ENCODE measurements at regions not wholly inside any gene's neighbourhood (a gene's known extent, or its start where the extent isn't known, plus 50 kb on each side); places are given as distances from the start of the nearest gene placed in this dataset.
"Not testable (repeated sequence)": the region's sequence is repeated elsewhere in the genome, so short reads cannot be mapped to it uniquely, and the experiment has no call there.

DNA sequence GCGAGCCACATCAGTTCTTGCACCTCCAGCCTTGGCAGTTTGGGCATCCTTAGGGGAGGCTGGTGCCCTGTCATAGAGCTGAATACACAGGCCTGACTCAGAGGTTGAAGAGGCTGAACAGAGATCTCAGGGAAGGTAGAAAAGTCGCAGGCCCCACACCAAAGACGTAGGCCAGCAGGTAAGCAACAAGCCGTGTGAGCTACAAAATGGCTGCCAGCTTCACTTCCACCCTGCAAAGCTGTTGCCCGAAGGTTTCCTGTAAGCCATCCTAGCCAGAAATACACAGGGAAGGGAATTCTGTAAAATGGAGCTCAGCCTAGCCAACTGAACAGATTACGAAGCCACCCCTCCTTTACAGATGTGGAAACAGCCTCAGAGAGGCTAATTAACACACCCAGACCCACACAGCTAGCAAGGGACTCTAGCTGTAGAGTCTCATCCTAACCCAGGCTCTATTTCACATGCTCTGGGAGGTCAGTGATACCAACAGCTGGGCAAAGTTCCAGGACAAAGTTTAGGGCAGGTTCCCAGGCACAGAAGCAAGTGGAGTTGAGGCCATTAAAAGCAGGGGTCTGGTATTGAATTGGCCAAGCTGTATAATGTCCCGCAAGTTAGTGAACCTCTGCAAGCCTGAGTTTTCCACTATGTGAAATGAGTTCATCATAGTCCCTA lies 66.3 kb upstream of the RASGRF1 start:
- no peak for DNase-seq (ENCODE audit: low read depth)

DNA sequence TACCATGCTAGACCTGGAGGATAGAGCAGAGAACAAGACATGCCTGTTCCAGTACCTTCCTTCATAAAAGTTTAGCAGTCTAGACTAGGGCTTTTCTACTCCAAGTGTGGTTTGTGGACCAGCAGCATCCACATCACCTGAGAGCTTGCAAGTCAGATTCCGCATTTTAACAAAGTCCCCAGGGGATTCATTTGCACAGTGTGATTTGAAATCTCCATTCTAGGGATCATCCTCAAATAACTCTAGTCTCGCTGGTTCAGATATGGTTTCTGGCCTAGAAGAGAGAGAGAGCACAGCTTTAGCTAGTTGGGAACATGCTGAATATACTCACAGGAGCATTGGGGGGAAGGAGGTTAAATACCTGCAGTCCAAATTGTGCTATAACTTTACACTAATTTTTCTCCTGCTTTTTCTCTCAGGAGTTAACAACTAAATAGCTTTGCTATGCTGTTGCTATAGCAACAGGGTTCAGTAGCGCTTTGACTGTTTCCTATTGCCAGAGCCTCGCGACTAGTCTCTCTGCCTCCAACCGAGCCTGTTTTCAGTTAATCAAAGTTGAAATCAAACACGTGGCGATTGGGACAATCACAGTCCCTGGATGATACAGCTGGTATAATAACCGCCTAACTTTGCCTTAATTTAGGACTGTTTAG lies 64.0 kb upstream of the RASGRF1 start:
- DNase-seq (ENCODE audit: low read depth), result no peak

DNA sequence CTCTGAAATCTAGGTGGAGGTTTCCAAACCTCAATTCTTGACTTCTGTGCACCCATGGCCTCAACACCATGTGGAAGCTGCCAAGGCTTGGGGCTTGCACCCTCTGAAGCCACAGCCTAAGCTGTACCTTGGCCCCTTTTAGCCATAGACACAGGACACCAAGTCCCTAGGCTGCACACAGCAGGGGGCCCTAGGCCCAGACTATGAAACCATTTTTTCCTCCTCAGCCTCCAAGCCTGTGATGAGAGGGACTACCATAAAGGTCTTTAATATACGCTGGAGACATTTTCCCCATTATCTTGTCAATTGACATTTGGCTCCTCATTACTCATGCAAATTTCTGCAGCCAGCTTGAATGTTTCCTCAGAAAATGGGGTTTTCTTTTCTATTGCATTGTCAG lies 53.7 kb upstream of the RASGRF1 start:
- DNase-seq (ENCODE audit: low read depth), result not testable (repeated sequence)

DNA sequence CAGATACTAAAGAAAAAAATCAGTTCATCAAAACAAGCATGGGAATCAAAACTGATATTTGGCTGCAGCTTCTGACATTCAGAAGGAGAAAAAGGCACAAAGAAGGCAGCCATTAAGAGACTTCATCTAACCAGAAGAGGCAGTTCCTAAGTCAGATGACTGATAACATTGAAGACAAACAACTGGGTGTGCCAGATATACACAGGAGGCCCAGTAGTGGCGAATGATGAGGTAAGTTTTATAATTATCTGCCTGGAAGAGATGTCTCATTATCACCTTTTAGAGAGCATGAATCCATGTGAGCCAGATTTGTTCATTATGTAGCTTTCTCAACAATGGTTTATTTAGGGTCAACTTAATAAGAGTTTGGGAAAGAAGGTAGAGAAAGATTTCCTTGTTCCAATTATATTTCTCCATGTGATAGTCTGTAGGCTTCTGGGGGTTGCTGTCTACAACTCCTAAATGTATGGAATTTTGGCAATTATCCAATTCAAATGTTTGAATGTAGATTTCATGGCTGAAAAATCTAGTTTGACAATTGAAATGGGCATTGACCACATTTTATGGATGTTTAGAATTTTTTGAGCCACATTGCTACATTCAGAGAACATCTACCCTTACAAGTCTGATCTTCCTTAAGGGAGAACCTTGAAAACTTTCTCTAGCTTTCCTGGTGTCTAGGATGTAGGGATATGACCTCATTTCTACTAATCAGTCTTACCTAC lies 50.4 kb upstream of the RASGRF1 start:
- no peak for DNase-seq (ENCODE audit: low read depth)

Measured in fibroblast of gingiva (primary cell).